GM12878 (cell line): ENCODE measurements at regions not wholly inside any gene's neighbourhood (a gene's known extent, or its start where the extent isn't known, plus 50 kb on each side); places are given as distances from the start of the nearest gene placed in this dataset.
"Not testable (repeated sequence)": the region's sequence is repeated elsewhere in the genome, so short reads cannot be mapped to it uniquely, and the experiment has no call there.

Experiments
- ATAC-seq: fragments of 200-7000 bp; cut with Tn5 transposase; 3 replicates; pipeline ENCODE4 v1.9.1; 2020; ENCODE audit warnings: mild to moderate bottlenecking, moderate library complexity
- BruUV-seq: library from RNA; stranded (reverse); fragments of 400-500 nt; replicated peaks from 2 replicates; lab custom pipeline; 2021; lab: Mats Ljungman, UMichigan
- CTCF ChIA-PET: fragments of 300-600 bp; sonication (Branson Sonifier 250); formaldehyde crosslinking; extraction: SDS; loops from one replicate; lab custom pipeline; 2021; ENCODE audit warnings: inconsistent platforms; lab: Yijun Ruan, JAX
- POLR2A ChIA-PET: fragments of 350-600 bp; formaldehyde crosslinking; extraction: SDS; loops from one replicate; lab custom pipeline; 2021; ENCODE audit warnings: inconsistent platforms; lab: Charles Lee
- RAD21 ChIA-PET: fragments of 300-600 bp; sonication (Branson Sonifier 250); formaldehyde crosslinking; loops from one replicate; lab custom pipeline; 2023; ENCODE audit warnings: antibody characterized with exemption; ENCODE audit not compliant: unreplicated experiment; lab: Charles Lee
- SMC1A ChIA-PET: fragments of 300-600 bp; sonication (Branson Sonifier 250); formaldehyde crosslinking; loops from one replicate; lab custom pipeline; 2023; ENCODE audit not compliant: unreplicated experiment, uncharacterized antibody; lab: Charles Lee
- DNase-seq: peaks from one replicate; pipeline ENCODE4 v3.0.0-alpha.2; 2011; ENCODE audit warnings: low read depth, low spot score
- FAIRE-seq: peaks from 3 replicates; lab custom pipeline; 2011; peaks lifted over from hg19 to GRCh38; lab: Jason Lieb, UNC
- H2AFZ ChIP-seq: 2 replicates; pipeline ENCODE4 v1.6.0; 2011; ENCODE audit warnings: low read depth, low read length, control low read depth; ENCODE audit not compliant: control insufficient read depth
- H3K27ac ChIP-seq: 2 replicates; pipeline ENCODE4 v1.5.1; 2011; ENCODE audit warnings: control low read depth; ENCODE audit not compliant: control insufficient read depth, insufficient read depth
- H3K27me3 ChIP-seq, 2 experiments: replicated peaks in 1 of 2; 2 replicates each; pipeline versions ENCODE4 v1.6.0 to v1.6.1; 2011; ENCODE audit warnings: low read length in 1 of 2; ENCODE audit not compliant: control insufficient read depth in 2 of 2, insufficient read depth in 2 of 2
- H3K36me3 ChIP-seq, 2 experiments: 2 replicates each; pipeline ENCODE4 v1.5.1; 2011; ENCODE audit warnings: low read length in 1 of 2; ENCODE audit not compliant: control insufficient read depth in 2 of 2, insufficient read depth in 2 of 2
- H3K4me1 ChIP-seq: 2 replicates; pipeline ENCODE4 v1.6.1; 2011; ENCODE audit warnings: mild to moderate bottlenecking, low read length, moderate library complexity, mixed read lengths; ENCODE audit not compliant: control insufficient read depth, insufficient read depth
- H3K4me2 ChIP-seq: 2 replicates; pipeline ENCODE4 v1.6.0; 2011; ENCODE audit warnings: control low read depth; ENCODE audit not compliant: control insufficient read depth, insufficient read depth
- H3K4me3 ChIP-seq: fragments of 200-600 bp; sonication (generic); 2 replicates; pipeline ENCODE4 v1.5.1; 2016
- H3K79me2 ChIP-seq: 2 replicates; pipeline ENCODE4 v1.6.0; 2011; ENCODE audit warnings: low read length; ENCODE audit not compliant: control insufficient read depth, insufficient read depth
- H3K9ac ChIP-seq: 2 replicates; pipeline ENCODE4 v1.8.0; 2011; ENCODE audit warnings: low read length, control low read depth, mixed read lengths; ENCODE audit not compliant: control insufficient read depth, insufficient read depth
- H3K9me3 ChIP-seq: replicated peaks from 3 replicates; pipeline ENCODE4 v1.5.1; 2011; ENCODE audit warnings: mild to moderate bottlenecking, low read length; ENCODE audit not compliant: control insufficient read depth, insufficient read depth
- H4K20me1 ChIP-seq: 2 replicates; pipeline ENCODE4 v1.6.0; 2011; ENCODE audit not compliant: control insufficient read depth, insufficient read depth
- BCL11A ChIP-seq: IDR thresholded peaks from 2 replicates; pipeline ENCODE4 v1.6.1; 2011; ENCODE audit warnings: low read depth, low read length
- ESRRA ChIP-seq: IDR thresholded peaks from 2 replicates; pipeline ENCODE4 v1.6.1; 2012; ENCODE audit warnings: mild to moderate bottlenecking, low read length, improper control_type of control experiment
- FOXK2 ChIP-seq: fragments of 450-650 bp; IDR thresholded peaks from 2 replicates; pipeline ENCODE4 v1.6.1; 2017; ENCODE audit warnings: mild to moderate bottlenecking, moderate library complexity
- MTA2 ChIP-seq: fragments of 450-650 bp; IDR thresholded peaks from 2 replicates; pipeline ENCODE4 v1.6.1; 2016; ENCODE audit warnings: low read depth, mild to moderate bottlenecking, moderate library complexity
- PRDM15 ChIP-seq: fragments of 450-650 bp; formaldehyde crosslinking; IDR thresholded peaks from 2 replicates; pipeline ENCODE4 v1.4.0; 2020; ENCODE audit warnings: mild to moderate bottlenecking, moderate library complexity
- RBBP5 ChIP-seq: fragments of 200-600 bp; sonication (generic); conservative IDR thresholded peaks from 2 replicates; pipeline ENCODE4 v1.6.1; 2016
- ZNF384 ChIP-seq: IDR thresholded peaks from 2 replicates; pipeline ENCODE4 v1.6.1; 2012; ENCODE audit warnings: low read depth, mild to moderate bottlenecking, low read length, improper control_type of control experiment, borderline replicate concordance
- WGBS: methylation state at CpG from one replicate; pipeline ENCODE4 v1.1.6; 2016; ENCODE audit warnings: low lambda C conversion rate; ENCODE audit not compliant: insufficient replicate concordance, insufficient coverage; ENCODE audit errors: missing lambda C conversion rate; 5-methylcytosine and 5-hydroxymethylcytosine counted together
- in situ Hi-C: fragments of 300-500 bp; cut with MboI; formaldehyde crosslinking; loops from 9 replicates; pipeline ENCODE4 v1.14.3; 2018; ENCODE audit warnings: mixed read lengths
- intact Hi-C: fragments of 100-400 bp; cut with micrococcal nuclease; formaldehyde crosslinking; loops from one replicate; pipeline ENCODE4 v1.14.2; 2022; ENCODE audit not compliant: unreplicated experiment

- TF ChIP-seq BCL11A = no peak
- no peak for TF ChIP-seq ZNF384
Measured at GRCh38 chr1:229913489-229913888, 153.5 kb upstream of the GALNT2 start (continued).

- in situ Hi-C loops, H3K27ac ChIP-seq, CTCF ChIA-PET, H4K20me1 ChIP-seq, H3K9ac ChIP-seq, H3K27me3 ChIP-seq, FAIRE-seq, H3K4me1 ChIP-seq, BruUV-seq, H3K4me3 ChIP-seq, ATAC-seq, RAD21 ChIA-PET, intact Hi-C loops, H2AFZ ChIP-seq, H3K36me3 ChIP-seq, DNase-seq, H3K4me2 ChIP-seq, H3K79me2 ChIP-seq, SMC1A ChIA-PET, H3K9me3 ChIP-seq, POLR2A ChIA-PET: not testable (repeated sequence)
- WGBS = 57% methylated on average over 10 of the region's 10 CpGs
Measured at GRCh38 chr1:229919488-229919887, 147.6 kb upstream of the GALNT2 start.

GRCh38 chr1:229920683-229921082 lies 146.4 kb upstream of the GALNT2 start:
- no peak overlapping the region for H2AFZ ChIP-seq
- no peak overlapping the region for H3K4me2 ChIP-seq
- H4K20me1 ChIP-seq = no peaks in the 10 kb centered on the region
- ChIA-PET RAD21 (no interaction called here), SMC1A (no interaction called here), POLR2A (no interaction called here), CTCF (no interaction called here)
- no peaks in the 10 kb centered on the region for H3K36me3 ChIP-seq
- intact Hi-C loops (no loop called here), in situ Hi-C loops (no loop called here)
- no peak for DNase-seq
- no peaks in the 10 kb centered on the region for H3K9me3 ChIP-seq
- BruUV-seq = no TSS peak
- no peak for FAIRE-seq
- H3K4me1 ChIP-seq = no peaks in the 10 kb centered on the region
- no peak overlapping the region for H3K9ac ChIP-seq
- H3K27ac ChIP-seq = no peak overlapping the region
- ATAC-seq = no peak
- H3K79me2 ChIP-seq = no peaks in the 10 kb centered on the region
- no peak overlapping the region for H3K4me3 ChIP-seq
- 57% methylated on average over 2 of the region's 2 CpGs for WGBS
- no peak for TF ChIP-seq RBBP5
- no peak for TF ChIP-seq MTA2
- no peak for TF ChIP-seq PRDM15 (CRISPR knock-in tag)
- no peak for TF ChIP-seq FOXK2
- TF ChIP-seq ESRRA = no peak
- peaks cover 0 to 1% of the 10 kb centered on the region in 2 experiments; a peak in 1 of 4 replicates for H3K27me3 ChIP-seq
